Gastroesophageal sphincter (tissue), 4 donors: ENCODE measurements at regions not wholly inside any gene's neighbourhood (a gene's known extent, or its start where the extent isn't known, plus 50 kb on each side); places are given as distances from the start of the nearest gene placed in this dataset.

Experiments
- ATAC-seq: fragments of 150-250 bp; one replicate; pipeline ENCODE4 v1.9.1; 2016; ENCODE audit warnings: mild to moderate bottlenecking, moderate library complexity
- H3K27ac ChIP-seq, 4 donors: fragments of 200-600 bp; sonication (generic) in 3 of 4; 1 replicate in 3 of 4; 2 replicates in 1 of 4; pipeline ENCODE4 v1.5.1; 2016 to 2019
- H3K27me3 ChIP-seq: fragments of 200-600 bp; sonication (generic); one replicate; pipeline ENCODE4 v1.5.1; 2019
- H3K36me3 ChIP-seq, 2 donors: fragments of 200-600 bp; sonication (generic); one replicate each; pipeline ENCODE4 v1.5.1; 2019; ENCODE audit warnings: control low read depth in 1 of 2
- H3K4me1 ChIP-seq, 3 donors: fragments of 200-600 bp; sonication (generic); 1 replicate in 2 of 3; 2 replicates in 1 of 3; pipeline ENCODE4 v1.5.1; 2016 to 2019; ENCODE audit warnings: control low read depth in 2 of 3
- H3K4me3 ChIP-seq, 2 donors: fragments of 200-600 bp; sonication (generic); one replicate each; pipeline ENCODE4 v1.5.1; 2019; ENCODE audit warnings: mild to moderate bottlenecking in 1 of 2, moderate library complexity in 1 of 2
- H3K9me3 ChIP-seq, 3 donors: fragments of 200-600 bp; sonication (generic); one replicate each; pipeline ENCODE4 v1.5.1; 2017 to 2019; ENCODE audit warnings: control low read depth in 2 of 3
- CTCF ChIP-seq, 4 experiments: fragments of 200-600 bp in 2 of 4; fragments of 450-650 bp in 2 of 4; sonication (generic) in 1 of 4; IDR thresholded peaks; one replicate each; pipeline ENCODE4 v1.5.1; 2017 to 2019; ENCODE audit warnings: antibody characterized with exemption in 4 of 4, mild to moderate bottlenecking in 2 of 4, moderate library complexity in 2 of 4
- EP300 ChIP-seq: sonication (generic); formaldehyde crosslinking; IDR thresholded peaks from one replicate; pipeline ENCODE4 v1.6.1; 2017; ENCODE audit warnings: antibody characterized with exemption, mild to moderate bottlenecking
- POLR2A ChIP-seq, 2 donors: fragments of 450-650 bp; IDR thresholded peaks; one replicate each; pipeline ENCODE4 v1.6.1; 2017; ENCODE audit warnings: antibody characterized with exemption in 2 of 2, mild to moderate bottlenecking in 2 of 2, moderate library complexity in 1 of 2
- POLR2AphosphoS5 ChIP-seq: sonication (generic); formaldehyde crosslinking; IDR thresholded peaks from one replicate; pipeline ENCODE4 v1.6.1; 2017; ENCODE audit warnings: antibody characterized with exemption
- WGBS, 2 donors: methylation state at CpG; one replicate each; pipeline ENCODE4 v1.1.5; 2018; ENCODE audit warnings: low coverage in 1 of 2; 5-methylcytosine and 5-hydroxymethylcytosine counted together

GRCh38 chr5:124404796-124405195 is 341.6 kb downstream of the ZNF608 start:
- no peak overlapping the region for H3K4me3 ChIP-seq
- no peaks in the 10 kb centered on the region for H3K9me3 ChIP-seq
- no peaks in the 10 kb centered on the region for H3K27me3 ChIP-seq
- WGBS, 2 donors: 82 to 97% methylated on average over 5 of the region's 5 CpGs
- TF ChIP-seq POLR2A (IDR thresholded peaks at IDR 0.05) (no peak), CTCF (IDR thresholded peaks at IDR 0.05) (no peak), EP300 (no peak), POLR2AphosphoS5 (no peak)
- H3K4me1 ChIP-seq: peaks cover 4 to 28% (median 11%) of the 10 kb centered on the region in 3 donors
- no peak for ATAC-seq
- H3K36me3 ChIP-seq: no peaks in the 10 kb centered on the region
- no peak overlapping the region for H3K27ac ChIP-seq

DNA sequence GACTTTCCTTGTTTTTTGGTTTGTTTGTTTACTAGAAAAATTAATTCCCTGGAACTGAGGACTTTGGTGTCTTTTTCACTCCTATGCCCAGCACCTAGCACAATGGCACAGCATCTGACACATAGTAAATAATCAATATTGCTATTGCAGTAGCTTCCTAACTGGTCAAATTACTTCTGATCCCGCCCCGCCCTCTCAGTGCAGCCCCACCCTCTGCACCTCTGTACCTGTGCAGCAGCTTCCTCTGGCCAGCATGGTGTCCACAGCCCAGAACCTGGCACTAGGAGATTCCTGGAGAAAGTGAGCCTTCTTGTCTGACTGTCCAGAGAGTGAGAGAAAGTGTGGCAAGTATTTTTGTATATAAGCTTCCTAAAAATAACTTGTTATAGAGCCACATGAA is 343.2 kb downstream of the ZNF608 start:
- Histone ChIP-seq H3K27ac (no peak overlapping the region), H3K9me3 (no peaks in the 10 kb centered on the region), H3K4me3 (no peak overlapping the region), H3K4me1 (peaks cover 4 to 32% (median 11%) of the 10 kb centered on the region in 3 donors), H3K27me3 (no peaks in the 10 kb centered on the region), H3K36me3 (no peaks in the 10 kb centered on the region)
- WGBS, 2 donors: 100% methylated on average over 1 of the region's 2 CpGs; no CpG with 5 or more reads in 1 of the 2 donors
- ATAC-seq: no peak
- TF ChIP-seq CTCF (IDR thresholded peaks at IDR 0.05) (no peak), EP300 (no peak), POLR2A (IDR thresholded peaks at IDR 0.05) (no peak), POLR2AphosphoS5 (no peak)

DNA sequence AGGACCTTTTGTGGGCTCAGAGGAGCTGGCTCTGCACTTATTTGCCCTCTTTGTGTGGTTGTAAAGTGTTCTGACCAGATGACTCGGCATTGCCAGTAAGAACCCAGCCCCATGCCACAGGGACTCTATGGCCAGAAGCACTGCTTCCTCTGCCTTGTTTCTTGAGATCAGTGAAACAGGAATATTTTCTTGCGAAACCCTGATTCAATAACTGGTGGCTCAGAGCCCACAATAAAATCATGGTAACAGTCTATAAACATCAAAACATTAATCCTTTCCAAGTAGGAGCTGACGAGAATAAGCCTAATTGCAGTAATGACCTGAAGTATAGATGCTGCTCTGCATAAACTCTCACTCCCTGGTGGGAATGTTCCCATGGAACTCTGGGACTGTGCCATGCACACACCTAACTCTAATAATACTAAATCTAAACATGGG is 344.3 kb downstream of the ZNF608 start:
- WGBS, 2 donors: 19 to 24% methylated on average over 2 to 3 of the region's 3 CpGs
- H3K27ac ChIP-seq: peak overlapping the region in 2 of 4 donors; percentile 33 to 56
- peaks cover 4 to 32% (median 11%) of the 10 kb centered on the region in 3 donors for H3K4me1 ChIP-seq
- no peaks in the 10 kb centered on the region for H3K36me3 ChIP-seq
- no peaks in the 10 kb centered on the region for H3K27me3 ChIP-seq
- no peak overlapping the region for H3K4me3 ChIP-seq
- TF ChIP-seq EP300 (no peak), POLR2AphosphoS5 (peak; percentile 55), CTCF (IDR thresholded peaks at IDR 0.05) (no peak), POLR2A (IDR thresholded peaks at IDR 0.05) (no peak)
- ATAC-seq: peak; percentile 78
- no peaks in the 10 kb centered on the region for H3K9me3 ChIP-seq

GRCh38 chr5:124401476-124402143 is 344.8 kb downstream of the ZNF608 start:
- H3K4me3 ChIP-seq: no peak overlapping the region
- H3K36me3 ChIP-seq: no peaks in the 10 kb centered on the region
- no peak for ATAC-seq
- no peaks in the 10 kb centered on the region for H3K27me3 ChIP-seq
- H3K9me3 ChIP-seq: no peaks in the 10 kb centered on the region
- H3K4me1 ChIP-seq: peaks cover 4 to 32% (median 11%) of the 10 kb centered on the region in 3 donors
- 65 to 82% methylated on average over 6 of the region's 6 CpGs for WGBS, 2 donors
- no peak for TF ChIP-seq EP300
- no peak for TF ChIP-seq POLR2AphosphoS5
- TF ChIP-seq POLR2A (IDR thresholded peaks at IDR 0.05): no peak
- no peak for TF ChIP-seq CTCF (IDR thresholded peaks at IDR 0.05)
- peak overlapping the region in 2 of 4 donors; percentile 33 to 56 for H3K27ac ChIP-seq

DNA sequence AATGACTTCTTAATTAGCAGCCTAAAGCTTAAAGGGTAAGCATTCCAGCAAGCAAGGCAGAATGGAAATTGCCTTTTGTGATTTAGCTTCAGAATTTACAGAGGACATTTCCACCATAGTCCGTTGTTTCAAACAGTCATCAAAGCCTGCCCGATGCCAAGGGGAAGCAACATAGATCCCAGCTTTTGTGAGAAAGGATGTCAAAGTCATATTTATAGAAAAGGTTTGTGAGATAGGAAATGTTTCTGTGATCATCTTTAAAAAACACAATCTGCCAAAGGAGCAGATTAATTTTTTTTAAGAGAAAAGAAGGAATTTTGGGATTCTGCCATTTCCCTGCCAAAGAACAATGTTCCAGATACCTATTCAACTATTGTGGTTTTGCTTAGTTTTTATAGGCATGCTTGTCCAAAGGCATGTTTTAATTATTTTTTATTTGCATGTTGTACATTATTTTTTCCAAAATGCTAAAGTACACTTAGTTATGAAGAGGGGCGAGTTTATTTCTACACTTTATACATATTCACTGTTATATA is 346.9 kb downstream of the ZNF608 start:
- no peak for ATAC-seq
- no peaks in the 10 kb centered on the region for H3K27me3 ChIP-seq
- no peaks in the 10 kb centered on the region for H3K36me3 ChIP-seq
- H3K4me1 ChIP-seq: peaks cover 4 to 32% (median 11%) of the 10 kb centered on the region in 3 donors
- TF ChIP-seq POLR2A (IDR thresholded peaks at IDR 0.05): no peak
- TF ChIP-seq POLR2AphosphoS5: no peak
- TF ChIP-seq EP300: no peak
- no peak for TF ChIP-seq CTCF (IDR thresholded peaks at IDR 0.05)
- no peak overlapping the region for H3K27ac ChIP-seq
- WGBS, 2 donors: 66 to 67% methylated on average over 3 of the region's 3 CpGs
- H3K4me3 ChIP-seq: no peak overlapping the region
- no peaks in the 10 kb centered on the region for H3K9me3 ChIP-seq
